ENCODE measurements at regions not wholly inside any gene's neighbourhood (a gene's known extent, or its start where the extent isn't known, plus 50 kb on each side); places are given as distances from the start of the nearest gene placed in this dataset.

- no CpG with 5 or more reads among the region's 4 CpGs for WGBS, 2 donors (ENCODE audit: extremely low coverage in 2 of 2, insufficient read length in 2 of 2, insufficient replicate concordance in 1 of 2)
- DNase-seq (ENCODE audit: low spot score), result no peak
- Histone ChIP-seq H3K23ac (ENCODE audit: low read depth, low read length, poor library complexity) (no peak overlapping the region), H2BK12ac (ENCODE audit: low read length) (no peak overlapping the region), H3K79me1 (ENCODE audit: low read depth, low read length) (no peaks in the 10 kb centered on the region), H3K9me3 (replicated peaks in 1 of 2; ENCODE audit: control insufficient read depth in 2 of 2, insufficient read depth in 1 of 2, low read depth in 1 of 2, low read length in 2 of 2) (no peaks in the 10 kb centered on the region), H2BK5ac (ENCODE audit: low read length) (no peak overlapping the region), H4K91ac (ENCODE audit: low read depth, low read length, poor library complexity) (no peak overlapping the region), H3K4me3 (ENCODE audit: low read length in 2 of 2) (no peak overlapping the region), H3K14ac (ENCODE audit: low read length) (no peak overlapping the region), H2BK15ac (ENCODE audit: low read length) (no peak overlapping the region), H3K9ac (ENCODE audit: low read depth, low read length, poor library complexity) (no peak overlapping the region), H3K27ac (replicated peaks; ENCODE audit: low read length) (no peak overlapping the region), H3K18ac (ENCODE audit: low read length) (peak overlapping the region; percentile 13), H2AK5ac (ENCODE audit: low read depth, low read length) (no peak overlapping the region), H4K8ac (ENCODE audit: low read depth, low read length) (no peak overlapping the region), H3K4me2 (ENCODE audit: insufficient read depth, low read length, poor library complexity, severe bottlenecking) (no peak overlapping the region), H3K27me3 (ENCODE audit: control insufficient read depth in 3 of 3, insufficient read depth in 3 of 3, low read depth in 1 of 3, low read length in 3 of 3) (no peaks in the 10 kb centered on the region), H2BK120ac (ENCODE audit: low read depth, low read length) (no peak overlapping the region), H2AFZ (ENCODE audit: low read length) (no peak overlapping the region), H3K4me1 (ENCODE audit: control insufficient read depth in 2 of 2, insufficient read depth in 1 of 2, low read depth in 1 of 2, low read length in 2 of 2) (peaks cover 5 to 10% of the 10 kb centered on the region in 2 donors), H3K4ac (ENCODE audit: low read length) (no peak overlapping the region), H3K36me3 (replicated peaks in 1 of 2; ENCODE audit: control insufficient read depth in 2 of 2, insufficient read depth in 2 of 2, low read length in 2 of 2) (no peaks in the 10 kb centered on the region)
These were observed 111.0 kb upstream of the NFIB start for GRCh38 chr9:14424983-14425382.

- Histone ChIP-seq H2AK5ac (ENCODE audit: low read depth, low read length) (no peak overlapping the region), H3K4me3 (ENCODE audit: low read length in 2 of 2) (no peak overlapping the region), H2AFZ (ENCODE audit: low read length) (peak overlapping the region; percentile 51), H2BK15ac (ENCODE audit: low read length) (no peak overlapping the region), H3K18ac (ENCODE audit: low read length) (no peak overlapping the region), H3K9ac (ENCODE audit: low read depth, low read length, poor library complexity) (no peak overlapping the region), H3K36me3 (replicated peaks in 1 of 2; ENCODE audit: control insufficient read depth in 2 of 2, insufficient read depth in 2 of 2, low read length in 2 of 2) (no peaks in the 10 kb centered on the region), H3K79me1 (ENCODE audit: low read depth, low read length) (no peaks in the 10 kb centered on the region), H4K91ac (ENCODE audit: low read depth, low read length, poor library complexity) (no peak overlapping the region), H3K23ac (ENCODE audit: low read depth, low read length, poor library complexity) (no peak overlapping the region), H3K14ac (ENCODE audit: low read length) (no peak overlapping the region), H2BK5ac (ENCODE audit: low read length) (no peak overlapping the region), H2BK120ac (ENCODE audit: low read depth, low read length) (no peak overlapping the region), H4K8ac (ENCODE audit: low read depth, low read length) (no peak overlapping the region), H3K4me2 (ENCODE audit: insufficient read depth, low read length, poor library complexity, severe bottlenecking) (no peak overlapping the region), H2BK12ac (ENCODE audit: low read length) (no peak overlapping the region), H3K9me3 (replicated peaks in 1 of 2; ENCODE audit: control insufficient read depth in 2 of 2, insufficient read depth in 1 of 2, low read depth in 1 of 2, low read length in 2 of 2) (no peaks in the 10 kb centered on the region), H3K4me1 (ENCODE audit: control insufficient read depth in 2 of 2, insufficient read depth in 1 of 2, low read depth in 1 of 2, low read length in 2 of 2) (peaks cover 5 to 12% of the 10 kb centered on the region in 2 donors), H3K27ac (replicated peaks; ENCODE audit: low read length) (no peak overlapping the region), H3K4ac (ENCODE audit: low read length) (no peak overlapping the region), H3K27me3 (ENCODE audit: control insufficient read depth in 3 of 3, insufficient read depth in 3 of 3, low read depth in 1 of 3, low read length in 3 of 3) (no peaks in the 10 kb centered on the region)
- DNase-seq (ENCODE audit: low spot score), result no peak
- no CpG with 5 or more reads among the region's 7 CpGs for WGBS, 2 donors (ENCODE audit: extremely low coverage in 2 of 2, insufficient read length in 2 of 2, insufficient replicate concordance in 1 of 2)
These were observed 110.3 kb upstream of the NFIB start for GRCh38 chr9:14424289-14424688.

- no peak overlapping the region for H2AK5ac ChIP-seq (ENCODE audit: low read depth, low read length)
- no peak overlapping the region for H2BK15ac ChIP-seq (ENCODE audit: low read length)
- H3K27me3 ChIP-seq (ENCODE audit: control insufficient read depth in 3 of 3, insufficient read depth in 3 of 3, low read depth in 1 of 3, low read length in 3 of 3), result no peaks in the 10 kb centered on the region
- H3K18ac ChIP-seq (ENCODE audit: low read length), result no peak overlapping the region
- no peak overlapping the region for H3K27ac ChIP-seq (replicated peaks; ENCODE audit: low read length)
- no peaks in the 10 kb centered on the region for H3K79me1 ChIP-seq (ENCODE audit: low read depth, low read length)
- no peaks in the 10 kb centered on the region for H3K9me3 ChIP-seq (replicated peaks in 1 of 2; ENCODE audit: control insufficient read depth in 2 of 2, insufficient read depth in 1 of 2, low read depth in 1 of 2, low read length in 2 of 2)
- no peak overlapping the region for H4K8ac ChIP-seq (ENCODE audit: low read depth, low read length)
- H3K4me2 ChIP-seq (ENCODE audit: insufficient read depth, low read length, poor library complexity, severe bottlenecking), result no peak overlapping the region
- DNase-seq (ENCODE audit: low spot score), result no peak
- no peak overlapping the region for H3K9ac ChIP-seq (ENCODE audit: low read depth, low read length, poor library complexity)
- no peak overlapping the region for H2BK120ac ChIP-seq (ENCODE audit: low read depth, low read length)
- no peak overlapping the region for H3K4me3 ChIP-seq (ENCODE audit: low read length in 2 of 2)
- H3K23ac ChIP-seq (ENCODE audit: low read depth, low read length, poor library complexity), result no peak overlapping the region
- peaks cover 5 to 12% of the 10 kb centered on the region in 2 donors for H3K4me1 ChIP-seq (ENCODE audit: control insufficient read depth in 2 of 2, insufficient read depth in 1 of 2, low read depth in 1 of 2, low read length in 2 of 2)
- H2BK5ac ChIP-seq (ENCODE audit: low read length), result no peak overlapping the region
- no peak overlapping the region for H3K14ac ChIP-seq (ENCODE audit: low read length)
- H2BK12ac ChIP-seq (ENCODE audit: low read length), result no peak overlapping the region
- H3K4ac ChIP-seq (ENCODE audit: low read length), result no peak overlapping the region
- H3K36me3 ChIP-seq (replicated peaks in 1 of 2; ENCODE audit: control insufficient read depth in 2 of 2, insufficient read depth in 2 of 2, low read length in 2 of 2), result no peaks in the 10 kb centered on the region
- peak overlapping the region; percentile 51 for H2AFZ ChIP-seq (ENCODE audit: low read length)
- no peak overlapping the region for H4K91ac ChIP-seq (ENCODE audit: low read depth, low read length, poor library complexity)
- no CpG with 5 or more reads among the region's 6 CpGs for WGBS, 2 donors (ENCODE audit: extremely low coverage in 2 of 2, insufficient read length in 2 of 2, insufficient replicate concordance in 1 of 2)
These were observed 109.9 kb upstream of the NFIB start for GRCh38 chr9:14423815-14424261.

GRCh38 chr9:14421291-14421690, 107.3 kb upstream of the NFIB start:
- Histone ChIP-seq H4K91ac (ENCODE audit: low read depth, low read length, poor library complexity) (no peak overlapping the region), H2AK5ac (ENCODE audit: low read depth, low read length) (no peak overlapping the region), H3K27me3 (ENCODE audit: control insufficient read depth in 3 of 3, insufficient read depth in 3 of 3, low read depth in 1 of 3, low read length in 3 of 3) (no peaks in the 10 kb centered on the region), H2BK5ac (ENCODE audit: low read length) (no peak overlapping the region), H3K14ac (ENCODE audit: low read length) (no peak overlapping the region), H2AFZ (ENCODE audit: low read length) (no peak overlapping the region), H3K4me3 (ENCODE audit: low read length in 2 of 2) (no peak overlapping the region), H3K79me1 (ENCODE audit: low read depth, low read length) (no peaks in the 10 kb centered on the region), H3K36me3 (replicated peaks in 1 of 2; ENCODE audit: control insufficient read depth in 2 of 2, insufficient read depth in 2 of 2, low read length in 2 of 2) (no peaks in the 10 kb centered on the region), H4K8ac (ENCODE audit: low read depth, low read length) (no peak overlapping the region), H3K4me2 (ENCODE audit: insufficient read depth, low read length, poor library complexity, severe bottlenecking) (no peak overlapping the region), H2BK12ac (ENCODE audit: low read length) (no peak overlapping the region), H3K23ac (ENCODE audit: low read depth, low read length, poor library complexity) (no peak overlapping the region), H2BK15ac (ENCODE audit: low read length) (no peak overlapping the region), H3K18ac (ENCODE audit: low read length) (no peak overlapping the region), H3K4me1 (ENCODE audit: control insufficient read depth in 2 of 2, insufficient read depth in 1 of 2, low read depth in 1 of 2, low read length in 2 of 2) (peaks cover 9 to 16% of the 10 kb centered on the region in 2 donors), H2BK120ac (ENCODE audit: low read depth, low read length) (no peak overlapping the region), H3K9ac (ENCODE audit: low read depth, low read length, poor library complexity) (no peak overlapping the region), H3K4ac (ENCODE audit: low read length) (no peak overlapping the region), H3K9me3 (replicated peaks in 1 of 2; ENCODE audit: control insufficient read depth in 2 of 2, insufficient read depth in 1 of 2, low read depth in 1 of 2, low read length in 2 of 2) (no peaks in the 10 kb centered on the region), H3K27ac (replicated peaks; ENCODE audit: low read length) (no peak overlapping the region)
- no CpG with 5 or more reads among the region's 1 CpG for WGBS, 2 donors (ENCODE audit: extremely low coverage in 2 of 2, insufficient read length in 2 of 2, insufficient replicate concordance in 1 of 2)
- no peak for DNase-seq (ENCODE audit: low spot score)
